Common myeloid progenitor, CD34-positive (primary cell): ENCODE measurements at regions not wholly inside any gene's neighbourhood (a gene's known extent, or its start where the extent isn't known, plus 50 kb on each side); places are given as distances from the start of the nearest gene placed in this dataset.

Experiments used
- CTCF ChIA-PET: fragments of 350-600 bp; sonication (Branson Sonifier 250); formaldehyde crosslinking; loops from one replicate; lab custom pipeline; 2021; ENCODE audit warnings: antibody characterized with exemption; lab: Charles Lee
- POLR2A ChIA-PET: fragments of 350-600 bp; sonication (Branson Sonifier 250); formaldehyde crosslinking; loops from one replicate; lab custom pipeline; 2021; ENCODE audit warnings: antibody characterized with exemption; lab: Charles Lee
- DNase-seq, 3 donors: peaks; one replicate each; pipeline versions ENCODE4 v3.0.0 to v3.0.0-alpha.2; 2013
- H3K27ac ChIP-seq, 2 experiments: 1 replicate in 1 of 2; 2 replicates in 1 of 2; pipeline ENCODE4 v1.7.0; 2013; ENCODE audit warnings: inconsistent platforms in 2 of 2, low read length in 2 of 2, mild to moderate bottlenecking in 2 of 2, low read depth in 1 of 2, moderate library complexity in 1 of 2; ENCODE audit not compliant: severe bottlenecking in 2 of 2, insufficient read depth in 1 of 2, poor library complexity in 1 of 2
- H3K27me3 ChIP-seq, 5 experiments: replicated peaks in 2 of 5; 1 replicate in 3 of 5; 2 replicates in 2 of 5; pipeline versions ENCODE4 v1.6.1 to v1.7.0; 2013; ENCODE audit warnings: low read length in 4 of 5, mild to moderate bottlenecking in 2 of 5, moderate library complexity in 2 of 5, inconsistent platforms in 1 of 5; ENCODE audit not compliant: insufficient read depth in 5 of 5, control insufficient read depth in 4 of 5
- H3K36me3 ChIP-seq, 4 experiments: 1 replicate in 2 of 4; 2 replicates in 2 of 4; pipeline versions ENCODE4 v1.6.1 to v1.7.0; 2013; ENCODE audit warnings: low read length in 3 of 4, control low read depth in 1 of 4, mild to moderate bottlenecking in 1 of 4; ENCODE audit not compliant: control insufficient read depth in 4 of 4, insufficient read depth in 4 of 4
- H3K4me1 ChIP-seq, 4 experiments: 1 replicate in 3 of 4; 2 replicates in 1 of 4; pipeline versions ENCODE4 v1.6.1 to v1.7.1; 2013; ENCODE audit warnings: low read length in 3 of 4, mild to moderate bottlenecking in 3 of 4, control low read depth in 1 of 4, inconsistent platforms in 1 of 4, moderate library complexity in 1 of 4; ENCODE audit not compliant: control insufficient read depth in 4 of 4, insufficient read depth in 4 of 4; ENCODE audit errors: control extremely low read depth in 1 of 4
- H3K4me3 ChIP-seq, 7 experiments: 1 replicate in 4 of 7; 2 replicates in 3 of 7; pipeline versions ENCODE4 v1.5.1 to v1.7.0; 2013; ENCODE audit warnings: mild to moderate bottlenecking in 7 of 7, low read length in 6 of 7, moderate library complexity in 6 of 7, inconsistent platforms in 2 of 7, low read depth in 2 of 7, control low read depth in 1 of 7; ENCODE audit not compliant: insufficient read depth in 4 of 7, control insufficient read depth in 1 of 7; ENCODE audit errors: extremely low read depth in 1 of 7
- H3K9me3 ChIP-seq, 5 experiments: 1 replicate in 4 of 5; 2 replicates in 1 of 5; pipeline versions ENCODE4 v1.6.1 to v1.7.1; 2013; ENCODE audit warnings: low read length in 4 of 5, mild to moderate bottlenecking in 2 of 5, inconsistent platforms in 1 of 5, low read depth in 1 of 5, moderate library complexity in 1 of 5; ENCODE audit not compliant: control insufficient read depth in 4 of 5, insufficient read depth in 2 of 5; ENCODE audit errors: control extremely low read depth in 1 of 5
- WGBS: methylation state at CpG from one replicate; pipeline ENCODE4 v1.1.5; 2013; ENCODE audit not compliant: insufficient coverage; 5-methylcytosine and 5-hydroxymethylcytosine counted together

GRCh38 chr5:67451640-67452279 lies 255.2 kb upstream of the CD180 start:
- Histone ChIP-seq H3K9me3 (peaks cover 0 to 4% (median 0%) of the 10 kb centered on the region in 5 experiments), H3K27ac (no peak overlapping the region), H3K4me1 (peaks cover 0 to 7% (median 3%) of the 10 kb centered on the region in 4 experiments), H3K36me3 (no peaks in the 10 kb centered on the region), H3K27me3 (no peaks in the 10 kb centered on the region), H3K4me3 (no peak overlapping the region)
- WGBS = no CpG with 5 or more reads among the region's 3 CpGs
- ChIA-PET CTCF (no interaction called here), POLR2A (no interaction called here)
- no peak for DNase-seq

DNA sequence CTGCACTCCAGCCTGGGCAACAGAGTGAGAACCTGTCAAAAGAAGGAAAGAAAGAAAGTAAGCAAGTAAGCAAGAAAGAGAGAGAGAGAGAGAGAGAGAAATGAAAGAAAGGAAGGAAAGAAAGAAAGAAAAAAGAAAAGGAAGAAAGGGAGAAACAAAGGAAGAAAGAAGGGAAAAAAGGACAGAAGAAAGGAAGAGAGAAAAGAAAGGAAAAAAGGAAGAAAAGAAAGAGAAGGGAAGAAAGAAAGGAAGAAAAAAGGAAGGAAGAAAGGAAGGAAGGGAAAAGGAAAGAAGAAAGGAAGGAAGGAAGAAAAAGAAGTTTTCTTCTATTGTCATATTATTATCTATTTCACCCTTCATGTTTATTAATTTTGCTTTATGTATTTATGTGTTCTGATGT lies 251.1 kb upstream of the CD180 start:
- Histone ChIP-seq H3K9me3 (peaks cover 0 to 7% (median 0%) of the 10 kb centered on the region in 5 experiments), H3K36me3 (no peaks in the 10 kb centered on the region), H3K27me3 (no peaks in the 10 kb centered on the region), H3K4me3 (no peak overlapping the region), H3K4me1 (no peaks in the 10 kb centered on the region), H3K27ac (no peak overlapping the region)
- no peak for DNase-seq
- CTCF ChIA-PET = no interaction called here
- POLR2A ChIA-PET = no interaction called here

DNA sequence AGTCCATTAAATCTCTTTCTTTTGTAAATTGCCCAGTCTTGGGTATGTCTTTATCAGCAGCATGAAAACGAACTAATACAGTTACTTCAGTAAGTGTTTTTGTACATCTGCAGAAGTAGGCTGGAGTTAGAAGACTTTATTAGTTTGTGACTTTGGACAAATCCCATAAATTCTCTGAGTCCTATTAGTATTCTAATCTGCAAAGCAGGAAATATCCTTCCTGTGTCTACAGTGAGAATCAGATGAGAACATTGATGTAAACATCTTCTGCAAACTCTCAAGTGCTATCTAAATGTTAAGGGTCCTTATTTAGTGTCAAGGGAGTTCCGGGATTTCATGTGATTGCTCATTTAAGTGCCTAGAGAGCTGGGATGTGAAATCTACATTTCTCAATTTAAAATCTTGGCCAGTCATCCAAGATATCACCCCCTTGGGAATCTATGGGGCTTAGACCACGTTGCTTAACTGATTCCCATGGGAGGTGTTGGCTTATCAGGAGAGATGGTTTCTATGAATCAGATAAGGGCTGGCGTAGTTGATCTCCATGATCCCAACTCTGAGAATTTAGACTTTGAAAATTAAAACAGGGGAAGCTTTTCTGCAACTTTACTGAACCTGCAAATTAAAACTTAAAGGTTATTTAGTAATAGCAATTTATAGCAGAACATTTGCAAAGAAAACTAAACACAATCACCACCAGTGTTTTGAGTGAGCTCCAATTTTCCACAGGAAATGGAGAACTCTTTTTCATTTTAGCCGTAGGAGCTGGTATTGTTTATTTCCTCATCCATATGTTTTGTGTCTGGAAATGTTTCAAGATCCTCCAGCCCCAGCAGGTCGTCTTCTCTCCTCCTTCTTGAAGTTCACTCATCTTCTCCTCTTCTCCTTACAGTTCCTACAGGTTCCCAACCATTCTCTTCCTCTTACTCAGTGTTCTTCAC lies 241.6 kb upstream of the CD180 start:
- H3K36me3 ChIP-seq = no peaks in the 10 kb centered on the region
- H3K9me3 ChIP-seq = no peaks in the 10 kb centered on the region
- H3K4me1 ChIP-seq = no peaks in the 10 kb centered on the region
- no peak for DNase-seq
- no peak overlapping the region for H3K27ac ChIP-seq
- ChIA-PET CTCF (interaction anchor here (0.6 to 1.3 kb wide), 2 partner anchors 15 to 217 kb away, joined by 3 to 4 read pairs; no protein-coding TSS in a partner anchor), POLR2A (no interaction called here)
- WGBS = 82% methylated on average over 1 of the region's 6 CpGs
- no peak overlapping the region for H3K4me3 ChIP-seq
- H3K27me3 ChIP-seq = no peaks in the 10 kb centered on the region

DNA sequence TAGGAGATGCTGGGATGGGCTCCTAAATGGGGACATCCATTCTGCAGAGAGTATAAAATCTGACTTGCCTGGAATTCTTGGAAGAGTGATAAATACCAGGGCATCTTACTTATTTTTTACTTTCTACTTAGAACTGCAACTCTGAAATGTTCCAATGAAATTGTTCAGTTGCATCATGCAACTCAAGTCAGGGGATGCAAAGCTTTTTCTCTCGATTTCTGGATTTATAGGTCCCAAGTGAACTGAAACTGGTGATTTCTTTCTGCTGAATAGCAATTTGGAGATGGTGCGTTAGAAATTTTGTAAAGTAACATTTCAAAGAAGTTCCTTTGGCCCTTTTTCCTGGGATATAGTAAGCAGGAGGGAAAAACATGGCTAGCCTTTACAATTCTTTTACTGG lies 238.4 kb upstream of the CD180 start:
- Histone ChIP-seq H3K4me3 (no peak overlapping the region), H3K4me1 (no peaks in the 10 kb centered on the region), H3K27ac (no peak overlapping the region), H3K36me3 (no peaks in the 10 kb centered on the region), H3K27me3 (no peaks in the 10 kb centered on the region), H3K9me3 (no peaks in the 10 kb centered on the region)
- CTCF ChIA-PET = no interaction called here
- POLR2A ChIA-PET = no interaction called here
- 92% methylated on average over 1 of the region's 2 CpGs for WGBS
- DNase-seq = no peak

- WGBS = 14% methylated on average over 1 of the region's 4 CpGs
- no peaks in the 10 kb centered on the region for H3K27me3 ChIP-seq
- H3K36me3 ChIP-seq = no peaks in the 10 kb centered on the region
- DNase-seq = no peak
- no peaks in the 10 kb centered on the region for H3K4me1 ChIP-seq
- H3K9me3 ChIP-seq = no peaks in the 10 kb centered on the region
- ChIA-PET CTCF (no interaction called here), POLR2A (interaction anchor here (0.5 kb wide), 1 partner anchor 254 kb away, joined by 3 read pairs; no protein-coding TSS in a partner anchor)
- H3K4me3 ChIP-seq = no peak overlapping the region
- no peak overlapping the region for H3K27ac ChIP-seq
Observed at GRCh38 chr5:67434466-67434865, 237.9 kb upstream of the CD180 start.

DNA sequence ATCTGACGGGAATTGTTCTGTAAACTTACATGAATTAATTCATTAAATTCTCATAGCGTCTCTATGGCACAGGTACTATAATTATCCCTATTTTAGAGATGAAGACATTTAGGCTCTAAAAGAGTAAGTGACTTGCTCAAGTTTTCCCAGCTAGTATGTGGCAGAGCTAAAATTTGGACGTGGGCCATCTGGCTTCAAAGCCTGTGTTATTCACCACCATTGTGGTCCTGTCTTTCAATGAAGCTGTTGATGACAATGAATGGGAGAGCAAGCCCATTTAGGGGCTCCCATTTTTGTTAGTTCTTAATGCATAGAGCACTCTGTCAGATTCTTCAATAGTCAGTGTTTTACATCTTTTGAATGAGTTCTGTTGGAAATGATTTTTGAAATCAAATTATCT lies 236.0 kb upstream of the CD180 start:
- no peaks in the 10 kb centered on the region for H3K36me3 ChIP-seq
- no peaks in the 10 kb centered on the region for H3K27me3 ChIP-seq
- H3K27ac ChIP-seq = no peak overlapping the region
- no peaks in the 10 kb centered on the region for H3K9me3 ChIP-seq
- H3K4me3 ChIP-seq = no peak overlapping the region
- ChIA-PET POLR2A (no interaction called here), CTCF (interaction anchor here (1.1 kb wide), 1 partner anchor 186 kb away, joined by 3 read pairs; no protein-coding TSS in a partner anchor)
- no peak for DNase-seq
- WGBS = 80% methylated on average over 1 of the region's 3 CpGs
- no peaks in the 10 kb centered on the region for H3K4me1 ChIP-seq

- CTCF ChIA-PET = no interaction called here
- POLR2A ChIA-PET = no interaction called here
- DNase-seq = no peak
Observed at GRCh38 chr5:67431191-67431590, 234.6 kb upstream of the CD180 start.

More at GRCh38 chr5:67431191-67431590, 234.6 kb upstream of the CD180 start:
- Histone ChIP-seq H3K36me3 (no peaks in the 10 kb centered on the region), H3K4me1 (no peaks in the 10 kb centered on the region), H3K4me3 (no peak overlapping the region), H3K27me3 (no peaks in the 10 kb centered on the region), H3K9me3 (no peaks in the 10 kb centered on the region), H3K27ac (no peak overlapping the region)
- WGBS = 100% methylated on average over 1 of the region's 4 CpGs
